Activated T-cell treated with anti-CD3 and anti-CD28 coated beads, Interleukin-2, amount 50 U/mL, for 24 hours (primary cell): ENCODE measurements at regions not wholly inside any gene's neighbourhood (a gene's known extent, or its start where the extent isn't known, plus 50 kb on each side); places are given as distances from the start of the nearest gene placed in this dataset.
"Not testable (repeated sequence)": the region's sequence is repeated elsewhere in the genome, so short reads cannot be mapped to it uniquely, and the experiment has no call there.

Source experiments
- DNase-seq: peaks from one replicate; pipeline ENCODE4 v3.0.0-alpha.2; 2020
- H3K27ac Mint-ChIP-seq: 2 replicates; pipeline ENCODE4 v1.8.0; 2020; ENCODE audit warnings: mild to moderate bottlenecking, mixed read lengths
- H3K27me3 Mint-ChIP-seq: 2 replicates; pipeline ENCODE4 v1.8.0; 2020; ENCODE audit warnings: mixed read lengths
- H3K36me3 Mint-ChIP-seq: 2 replicates; pipeline ENCODE4 v1.8.0; 2020; ENCODE audit warnings: low read depth, mixed read lengths
- H3K4me1 Mint-ChIP-seq: 2 replicates; pipeline ENCODE4 v1.8.0; 2020; ENCODE audit warnings: low read depth, mixed read lengths
- H3K4me3 Mint-ChIP-seq: 2 replicates; pipeline ENCODE4 v1.8.0; 2020; ENCODE audit warnings: mild to moderate bottlenecking, moderate library complexity, mixed read lengths
- H3K9me3 Mint-ChIP-seq: 2 replicates; pipeline ENCODE4 v1.8.0; 2020; ENCODE audit warnings: mixed read lengths

DNA sequence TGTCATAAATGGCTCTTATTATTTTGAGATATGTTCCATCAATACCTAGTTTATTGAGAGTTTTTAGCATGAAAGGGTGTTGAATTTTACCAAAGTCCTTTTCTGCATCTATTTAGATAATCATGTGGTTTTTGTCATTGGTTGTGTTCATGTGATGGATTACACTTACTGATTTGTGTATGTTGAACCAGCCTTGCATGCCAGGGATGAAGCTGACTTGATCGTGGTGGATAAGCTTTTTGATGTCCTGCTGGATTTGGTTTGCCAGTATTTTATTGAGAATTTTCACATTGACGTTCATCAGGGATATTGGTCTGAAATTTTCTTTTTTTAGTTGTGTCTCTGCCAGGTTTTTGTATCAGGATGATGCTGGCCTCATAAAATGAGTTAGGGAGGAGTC lies 58.5 kb upstream of the CDK6 start:
- not testable (repeated sequence) for H3K27ac Mint-ChIP-seq

DNA sequence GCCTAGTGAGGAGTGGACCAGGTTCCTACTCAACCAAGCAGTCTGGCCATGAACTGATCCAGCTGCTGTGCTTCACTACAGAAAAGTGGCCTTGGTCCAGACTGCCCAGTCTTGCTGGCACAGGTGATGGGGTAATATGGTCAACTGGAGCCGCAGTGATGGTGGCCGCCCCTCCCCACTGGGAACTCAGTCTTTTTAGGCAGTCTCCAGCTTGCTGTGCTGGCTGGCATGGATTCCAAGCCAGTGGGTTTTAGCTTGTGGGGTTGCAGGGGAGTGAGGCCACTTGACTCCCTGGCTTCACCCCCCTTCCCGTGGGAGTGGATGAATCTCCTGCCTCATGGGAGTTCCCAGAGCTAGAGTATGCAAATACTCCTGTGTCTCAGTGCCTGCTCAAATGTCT lies 52.7 kb upstream of the CDK6 start:
- H3K4me3 Mint-ChIP-seq = no peak overlapping the region
- no peaks in the 10 kb centered on the region for H3K36me3 Mint-ChIP-seq
- H3K9me3 Mint-ChIP-seq = peaks cover 11% of the 10 kb centered on the region
- peaks cover 11% of the 10 kb centered on the region for H3K27me3 Mint-ChIP-seq
- H3K27ac Mint-ChIP-seq = no peak overlapping the region
- DNase-seq = no peak
- H3K4me1 Mint-ChIP-seq = peaks cover 3% of the 10 kb centered on the region

More for the DNA sequence above, 58.5 kb upstream of the CDK6 start:
- H3K36me3 Mint-ChIP-seq, H3K4me1 Mint-ChIP-seq, H3K4me3 Mint-ChIP-seq, DNase-seq: not testable (repeated sequence)
- peaks cover 25% of the 10 kb centered on the region for H3K27me3 Mint-ChIP-seq
- peaks cover 40% of the 10 kb centered on the region for H3K9me3 Mint-ChIP-seq
